SK-N-SH (cell line): ENCODE measurements at regions not wholly inside any gene's neighbourhood (a gene's known extent, or its start where the extent isn't known, plus 50 kb on each side); places are given as distances from the start of the nearest gene placed in this dataset.

Source experiments
- CTCF ChIA-PET: fragments of 300-600, 350-600 bp; formaldehyde crosslinking; extraction: SDS; loops from one replicate; lab custom pipeline; 2021; lab: Yijun Ruan, JAX
- POLR2A ChIA-PET: fragments of 350-600 bp; sonication (Branson Sonifier 250); formaldehyde crosslinking; extraction: SDS; loops from one replicate; lab custom pipeline; 2020; ENCODE audit warnings: antibody characterized with exemption, inconsistent platforms; lab: Yijun Ruan, JAX
- DNase-seq: peaks from one replicate; pipeline ENCODE4 v3.0.0; 2012
- H2AFZ ChIP-seq: fragments of 200-600 bp; sonication (generic); 2 replicates; pipeline ENCODE4 v1.8.1; 2016; ENCODE audit warnings: antibody characterized with exemption, mild to moderate bottlenecking, low read depth
- H3F3A ChIP-seq: fragments of 200-600 bp; sonication (generic); replicated peaks from 2 replicates; pipeline ENCODE3; 2016; ENCODE audit warnings: antibody characterized with exemption, mild to moderate bottlenecking; ENCODE audit not compliant: insufficient read depth
- H3K27ac ChIP-seq, 2 experiments: fragments of 200-500 bp in 1 of 2; fragments of 200-600 bp in 1 of 2; sonication (Bioruptor generic) in 1 of 2; sonication (generic), shearing (Covaris generic) in 1 of 2; 2 replicates each; pipeline versions ENCODE4 v1.5.1 to v1.6.1; 2014 to 2016; ENCODE audit warnings: low read depth in 2 of 2, inconsistent platforms in 1 of 2, low read length in 1 of 2, mild to moderate bottlenecking in 1 of 2, mixed read lengths in 1 of 2
- H3K27me3 ChIP-seq: fragments of 200-600 bp; sonication (generic), shearing (Covaris generic); 2 replicates; pipeline ENCODE4 v1.6.1; 2016; ENCODE audit warnings: mixed run types; ENCODE audit not compliant: insufficient read depth
- H3K36me3 ChIP-seq, 2 experiments: fragments of 200-500 bp in 1 of 2; fragments of 200-600 bp in 1 of 2; sonication (Bioruptor generic) in 1 of 2; sonication (generic) in 1 of 2; replicated peaks in 1 of 2; 2 replicates each; pipeline versions ENCODE3 to v1.5.1; 2014 to 2016; ENCODE audit warnings: low read length in 1 of 2, mild to moderate bottlenecking in 1 of 2; ENCODE audit not compliant: insufficient read depth in 2 of 2, control insufficient read depth in 1 of 2
- H3K4me1 ChIP-seq, 2 experiments: fragments of 200-500 bp in 1 of 2; fragments of 200-600 bp in 1 of 2; sonication (Bioruptor generic) in 1 of 2; sonication (generic), shearing (Covaris generic) in 1 of 2; 2 replicates each; pipeline versions ENCODE4 v1.5.1 to v1.6.1; 2014 to 2016; ENCODE audit warnings: low read depth in 1 of 2, low read length in 1 of 2, mixed run types in 1 of 2; ENCODE audit not compliant: insufficient read depth in 2 of 2, control insufficient read depth in 1 of 2
- H3K4me2 ChIP-seq: fragments of 200-600 bp; sonication (generic), shearing (Covaris generic); 2 replicates; pipeline ENCODE4 v1.6.1; 2017; ENCODE audit warnings: mixed run types
- H3K4me3 ChIP-seq, 2 experiments: fragments of 200-500 bp in 1 of 2; fragments of 200-600 bp in 1 of 2; sonication (Bioruptor generic) in 1 of 2; sonication (generic), shearing (Covaris generic) in 1 of 2; 2 replicates each; pipeline versions ENCODE4 v1.5.1 to v1.8.1; 2014 to 2016; ENCODE audit warnings: low read depth in 2 of 2, inconsistent platforms in 1 of 2, low read length in 1 of 2, mild to moderate bottlenecking in 1 of 2, mixed read lengths in 1 of 2, moderate library complexity in 1 of 2
- H3K79me2 ChIP-seq: fragments of 200-600 bp; sonication (generic); 2 replicates; pipeline ENCODE4 v1.8.1; 2017; ENCODE audit warnings: mild to moderate bottlenecking; ENCODE audit not compliant: insufficient read depth
- H3K9ac ChIP-seq: fragments of 200-600 bp; sonication (generic); 2 replicates; pipeline ENCODE4 v1.6.1; 2017; ENCODE audit warnings: mixed run types
- H3K9me2 ChIP-seq: fragments of 200-600 bp; sonication (generic); 2 replicates; pipeline ENCODE4 v1.6.1; 2017; ENCODE audit warnings: mixed run types
- H3K9me3 ChIP-seq: fragments of 200-600 bp; sonication (generic); 2 replicates; pipeline ENCODE4 v1.6.1; 2017; ENCODE audit warnings: mixed run types, mild to moderate bottlenecking, moderate library complexity
- H4K20me1 ChIP-seq: fragments of 200-600 bp; sonication (generic); 2 replicates; pipeline ENCODE4 v1.6.1; 2017; ENCODE audit warnings: mild to moderate bottlenecking, mixed run types; ENCODE audit not compliant: insufficient read depth
- CHD2 ChIP-seq: fragments of 150-350 bp; IDR thresholded peaks from 2 replicates; pipeline ENCODE4 v1.6.1; 2018; ENCODE audit warnings: low read length; ENCODE audit not compliant: partially characterized antibody
- CTCF ChIP-seq: fragments of 200-600 bp; sonication (generic); IDR thresholded peaks from 2 replicates; pipeline ENCODE4 v1.6.1; 2017; ENCODE audit warnings: antibody characterized with exemption, mild to moderate bottlenecking, moderate library complexity
- ELF1 ChIP-seq: IDR thresholded peaks from 2 replicates; pipeline ENCODE4 v1.4.0; 2012
- EP300 ChIP-seq, 2 experiments: IDR thresholded peaks; 2 replicates each; pipeline versions ENCODE4 v1.4.0 to v1.6.1; 2012; ENCODE audit warnings: borderline replicate concordance in 1 of 2, low read depth in 1 of 2, low read length in 1 of 2
- FOXJ3 ChIP-seq: sonication (generic); formaldehyde crosslinking; IDR thresholded peaks from 2 replicates; pipeline ENCODE4 v1.5.1; 2020; ENCODE audit warnings: mild to moderate bottlenecking, missing genetic modification reagents
- GABPA ChIP-seq: IDR thresholded peaks from 2 replicates; pipeline ENCODE4 v1.4.0; 2012; ENCODE audit warnings: low read depth, mild to moderate bottlenecking
- GATA2 ChIP-seq: sonication (generic); formaldehyde crosslinking; IDR thresholded peaks from 2 replicates; pipeline ENCODE4 v1.5.0; 2020; ENCODE audit warnings: mild to moderate bottlenecking, missing genetic modification reagents
- MEF2A ChIP-seq: IDR thresholded peaks from 2 replicates; pipeline ENCODE4 v1.4.0; 2012; ENCODE audit warnings: low read depth, borderline replicate concordance
- MXI1 ChIP-seq: IDR thresholded peaks from 2 replicates; pipeline ENCODE4 v1.6.1; 2012; ENCODE audit warnings: mild to moderate bottlenecking, low read depth, low read length, improper control_type of control experiment
- NRF1 ChIP-seq: IDR thresholded peaks from 2 replicates; pipeline ENCODE4 v1.6.1; 2012; ENCODE audit warnings: low read depth, mild to moderate bottlenecking, low read length
- RCOR1 ChIP-seq: fragments of 150-350 bp; IDR thresholded peaks from 2 replicates; pipeline ENCODE4 v1.6.1; 2017; ENCODE audit warnings: antibody characterized with exemption, low read length
- TAF1 ChIP-seq: IDR thresholded peaks from 2 replicates; pipeline ENCODE4 v1.6.1; 2012; ENCODE audit warnings: low read depth, mild to moderate bottlenecking, low read length, moderate library complexity, borderline replicate concordance
- USF1 ChIP-seq: IDR thresholded peaks from 2 replicates; pipeline ENCODE4 v1.4.0; 2012; ENCODE audit warnings: low read depth, borderline replicate concordance
- WGBS: methylation state at CpG from one replicate; pipeline ENCODE4 v1.1.6; 2017; ENCODE audit warnings: low lambda C conversion rate; 5-methylcytosine and 5-hydroxymethylcytosine counted together
- TF ChIP-seq, protein P1 (sequence below): fragments of 150-350 bp; IDR thresholded peaks from 2 replicates; pipeline ENCODE4 v1.6.1; 2016; ENCODE audit warnings: mild to moderate bottlenecking, low read depth, low read length
- TF ChIP-seq, protein P2 (sequence below): IDR thresholded peaks from 2 replicates; pipeline ENCODE4 v1.4.0; 2012; ENCODE audit warnings: low read depth, borderline replicate concordance
- TF ChIP-seq, protein P3 (sequence below): IDR thresholded peaks from 2 replicates; pipeline ENCODE4; 2012

DNA sequence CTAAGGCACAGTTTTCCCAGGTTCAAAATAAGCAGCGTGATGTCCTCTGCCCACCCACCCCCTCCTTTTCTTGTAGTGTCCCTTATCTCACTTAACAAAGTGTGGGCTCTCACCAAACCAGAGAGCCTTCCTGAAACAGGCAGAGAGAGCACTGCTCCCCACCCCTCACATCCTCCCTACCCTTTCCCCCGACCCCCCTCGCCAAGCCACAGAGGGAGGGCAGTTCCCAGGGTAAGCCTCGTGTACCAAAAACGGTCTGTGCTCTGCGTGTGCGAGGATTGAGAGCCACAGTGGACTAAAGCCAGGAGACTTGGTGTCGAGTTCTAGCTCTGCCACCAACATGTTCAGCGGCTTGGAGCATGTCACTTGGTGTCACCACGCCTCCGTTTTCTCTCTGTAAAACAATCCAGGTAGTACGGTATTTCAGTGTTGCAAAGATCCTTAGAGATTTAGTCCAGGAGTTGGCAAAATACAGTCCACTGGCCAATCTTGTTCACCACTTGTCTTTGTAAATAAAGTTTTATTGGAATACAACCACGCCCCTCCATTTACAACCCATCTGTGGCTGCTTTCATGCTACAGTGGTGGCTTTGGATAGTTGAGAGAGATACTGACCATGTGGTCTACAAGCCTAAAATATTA is 249.9 kb downstream of the OPA1 start:
- no peaks in the 10 kb centered on the region for H3F3A ChIP-seq
- peaks cover 8% of the 10 kb centered on the region; the same call in 1 of the 2 replicates for H3K27me3 ChIP-seq
- H3K9ac ChIP-seq: no peak overlapping the region
- WGBS: 64% methylated on average over 7 of the region's 13 CpGs
- no peaks in the 10 kb centered on the region for H3K4me1 ChIP-seq
- H4K20me1 ChIP-seq: no peaks in the 10 kb centered on the region
- H3K79me2 ChIP-seq: no peaks in the 10 kb centered on the region
- DNase-seq: no peak
- H3K27ac ChIP-seq: no peak overlapping the region
- no peak overlapping the region for H2AFZ ChIP-seq
- no peaks in the 10 kb centered on the region for H3K9me2 ChIP-seq
- H3K4me2 ChIP-seq: no peak overlapping the region
- H3K36me3 ChIP-seq: no peaks in the 10 kb centered on the region
- no peak overlapping the region for H3K4me3 ChIP-seq
- POLR2A ChIA-PET: no interaction called here
- H3K9me3 ChIP-seq: no peaks in the 10 kb centered on the region
- CTCF ChIA-PET: interaction anchor here (1.1 kb wide), 1 partner anchor 10 kb away, joined by 4 read pairs; no protein-coding TSS in a partner anchor
- no peak for TF ChIP-seq RCOR1
- no peak for TF ChIP-seq GABPA
- TF ChIP-seq, protein P1, sequence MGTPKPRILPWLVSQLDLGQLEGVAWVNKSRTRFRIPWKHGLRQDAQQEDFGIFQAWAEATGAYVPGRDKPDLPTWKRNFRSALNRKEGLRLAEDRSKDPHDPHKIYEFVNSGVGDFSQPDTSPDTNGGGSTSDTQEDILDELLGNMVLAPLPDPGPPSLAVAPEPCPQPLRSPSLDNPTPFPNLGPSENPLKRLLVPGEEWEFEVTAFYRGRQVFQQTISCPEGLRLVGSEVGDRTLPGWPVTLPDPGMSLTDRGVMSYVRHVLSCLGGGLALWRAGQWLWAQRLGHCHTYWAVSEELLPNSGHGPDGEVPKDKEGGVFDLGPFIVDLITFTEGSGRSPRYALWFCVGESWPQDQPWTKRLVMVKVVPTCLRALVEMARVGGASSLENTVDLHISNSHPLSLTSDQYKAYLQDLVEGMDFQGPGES: no peak
- no peak for TF ChIP-seq MEF2A
- no peak for TF ChIP-seq NRF1
- TF ChIP-seq CTCF: no peak
- TF ChIP-seq, protein P2, sequence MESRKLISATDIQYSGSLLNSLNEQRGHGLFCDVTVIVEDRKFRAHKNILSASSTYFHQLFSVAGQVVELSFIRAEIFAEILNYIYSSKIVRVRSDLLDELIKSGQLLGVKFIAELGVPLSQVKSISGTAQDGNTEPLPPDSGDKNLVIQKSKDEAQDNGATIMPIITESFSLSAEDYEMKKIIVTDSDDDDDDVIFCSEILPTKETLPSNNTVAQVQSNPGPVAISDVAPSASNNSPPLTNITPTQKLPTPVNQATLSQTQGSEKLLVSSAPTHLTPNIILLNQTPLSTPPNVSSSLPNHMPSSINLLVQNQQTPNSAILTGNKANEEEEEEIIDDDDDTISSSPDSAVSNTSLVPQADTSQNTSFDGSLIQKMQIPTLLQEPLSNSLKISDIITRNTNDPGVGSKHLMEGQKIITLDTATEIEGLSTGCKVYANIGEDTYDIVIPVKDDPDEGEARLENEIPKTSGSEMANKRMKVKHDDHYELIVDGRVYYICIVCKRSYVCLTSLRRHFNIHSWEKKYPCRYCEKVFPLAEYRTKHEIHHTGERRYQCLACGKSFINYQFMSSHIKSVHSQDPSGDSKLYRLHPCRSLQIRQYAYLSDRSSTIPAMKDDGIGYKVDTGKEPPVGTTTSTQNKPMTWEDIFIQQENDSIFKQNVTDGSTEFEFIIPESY: no peak
- no peak for TF ChIP-seq USF1
- no peak for TF ChIP-seq ELF1
- no peak for TF ChIP-seq CHD2
- no peak for TF ChIP-seq TAF1
- no peak for TF ChIP-seq FOXJ3 (CRISPR knock-in tag)
- no peak for TF ChIP-seq GATA2 (CRISPR knock-in tag)
- no peak for TF ChIP-seq EP300 (IDR thresholded peaks at IDR 0.05; ENCODE audit: borderline replicate concordance in 1 of 2, low read depth in 1 of 2, low read length in 1 of 2)
- TF ChIP-seq, protein P3, sequence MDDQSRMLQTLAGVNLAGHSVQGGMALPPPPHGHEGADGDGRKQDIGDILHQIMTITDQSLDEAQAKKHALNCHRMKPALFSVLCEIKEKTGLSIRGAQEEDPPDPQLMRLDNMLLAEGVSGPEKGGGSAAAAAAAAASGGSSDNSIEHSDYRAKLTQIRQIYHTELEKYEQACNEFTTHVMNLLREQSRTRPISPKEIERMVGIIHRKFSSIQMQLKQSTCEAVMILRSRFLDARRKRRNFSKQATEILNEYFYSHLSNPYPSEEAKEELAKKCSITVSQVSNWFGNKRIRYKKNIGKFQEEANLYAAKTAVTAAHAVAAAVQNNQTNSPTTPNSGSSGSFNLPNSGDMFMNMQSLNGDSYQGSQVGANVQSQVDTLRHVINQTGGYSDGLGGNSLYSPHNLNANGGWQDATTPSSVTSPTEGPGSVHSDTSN: no peak
- no peak for TF ChIP-seq MXI1
